OCI-LY7 (cell line): ENCODE measurements at regions not wholly inside any gene's neighbourhood (a gene's known extent, or its start where the extent isn't known, plus 50 kb on each side); places are given as distances from the start of the nearest gene placed in this dataset.

ENCODE experiments used
- CTCF ChIP-seq: fragments of 200-600 bp; sonication (generic); conservative IDR thresholded peaks from 2 replicates; pipeline ENCODE4 v1.5.1; 2014; ENCODE audit warnings: mild to moderate bottlenecking, antibody characterized with exemption, low read length, moderate library complexity, mixed read lengths
- EZH2phosphoT487 ChIP-seq: fragments of 200-600 bp; sonication (generic); IDR thresholded peaks from 2 replicates; pipeline ENCODE4 v1.6.1; 2018; ENCODE audit warnings: low read depth, borderline replicate concordance, mild to moderate bottlenecking, mixed run types, antibody characterized with exemption, low read length, moderate library complexity, mixed read lengths

GRCh38 chr7:68853254-68853653 is 745.0 kb upstream of the AUTS2 start:
- no peak for TF ChIP-seq CTCF
- no peak for TF ChIP-seq EZH2phosphoT487
